Stimulated activated effector memory CD8-positive, alpha-beta T cell treated with anti-CD3 and anti-CD28 coated beads, Interleukin-12 subunit alpha, Interleukin-12 subunit beta, amount 100 ng/mL, for 72 hours (primary cell): ENCODE measurements at regions not wholly inside any gene's neighbourhood (a gene's known extent, or its start where the extent isn't known, plus 50 kb on each side); places are given as distances from the start of the nearest gene placed in this dataset.
"Not testable (repeated sequence)": the region's sequence is repeated elsewhere in the genome, so short reads cannot be mapped to it uniquely, and the experiment has no call there.

Source experiments
- ATAC-seq: fragments of 150-1000 bp; cut with Tn5 transposase; 2 replicates; pipeline ENCODE4 v1.10.0; 2021
- DNase-seq, 2 donors: peaks; one replicate each; pipeline ENCODE4 v3.0.0; 2021 to 2022; ENCODE audit warnings: low spot score in 2 of 2
- H3K27ac Mint-ChIP-seq: one replicate; pipeline ENCODE4 v1.8.0; 2022; ENCODE audit warnings: mild to moderate bottlenecking, mixed read lengths
- H3K36me3 Mint-ChIP-seq: one replicate; pipeline ENCODE4 v1.8.0; 2022; ENCODE audit warnings: mild to moderate bottlenecking, mixed read lengths
- H3K4me1 Mint-ChIP-seq: one replicate; pipeline ENCODE4 v1.8.0; 2022; ENCODE audit warnings: mixed read lengths
- H3K4me3 Mint-ChIP-seq: one replicate; pipeline ENCODE4 v1.8.0; 2022; ENCODE audit warnings: mild to moderate bottlenecking, mixed read lengths
- H3K9me3 Mint-ChIP-seq: one replicate; pipeline ENCODE4 v1.8.0; 2022; ENCODE audit warnings: mixed read lengths

DNA sequence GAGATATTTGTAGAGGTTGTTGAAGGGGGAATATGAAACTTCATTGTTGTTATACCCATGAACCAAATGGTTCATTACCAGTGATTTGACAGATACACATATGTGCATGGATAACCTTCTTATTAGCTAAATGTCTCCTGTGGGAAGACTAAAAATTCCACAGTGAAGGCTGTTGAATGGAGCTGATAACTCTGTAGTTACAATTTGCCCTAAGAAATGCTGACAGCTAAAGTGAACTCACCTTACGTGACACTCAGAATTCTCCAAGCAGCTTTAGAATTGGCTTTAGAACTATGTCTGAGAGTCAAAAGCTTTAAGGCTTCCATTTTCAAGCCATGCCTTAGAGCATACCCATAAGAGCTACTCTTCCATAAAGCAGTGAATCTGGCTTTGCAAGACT lies 276.9 kb downstream of the PRELID2 start:
- DNase-seq (no peak), ATAC-seq (no peak)
- no peak overlapping the region for H3K4me3 Mint-ChIP-seq
- H3K9me3 Mint-ChIP-seq, result peaks cover 7% of the 10 kb centered on the region
- H3K27ac Mint-ChIP-seq, result no peak overlapping the region
- H3K36me3 Mint-ChIP-seq, result no peaks in the 10 kb centered on the region
- no peaks in the 10 kb centered on the region for H3K4me1 Mint-ChIP-seq

GRCh38 chr5:145557345-145557744 lies 277.8 kb downstream of the PRELID2 start:
- H3K36me3 Mint-ChIP-seq, result no peaks in the 10 kb centered on the region
- no peak overlapping the region for H3K4me3 Mint-ChIP-seq
- H3K9me3 Mint-ChIP-seq, result peaks cover 8% of the 10 kb centered on the region
- no peaks in the 10 kb centered on the region for H3K4me1 Mint-ChIP-seq
- no peak for DNase-seq
- ATAC-seq, result no peak
- H3K27ac Mint-ChIP-seq, result no peak overlapping the region

DNA sequence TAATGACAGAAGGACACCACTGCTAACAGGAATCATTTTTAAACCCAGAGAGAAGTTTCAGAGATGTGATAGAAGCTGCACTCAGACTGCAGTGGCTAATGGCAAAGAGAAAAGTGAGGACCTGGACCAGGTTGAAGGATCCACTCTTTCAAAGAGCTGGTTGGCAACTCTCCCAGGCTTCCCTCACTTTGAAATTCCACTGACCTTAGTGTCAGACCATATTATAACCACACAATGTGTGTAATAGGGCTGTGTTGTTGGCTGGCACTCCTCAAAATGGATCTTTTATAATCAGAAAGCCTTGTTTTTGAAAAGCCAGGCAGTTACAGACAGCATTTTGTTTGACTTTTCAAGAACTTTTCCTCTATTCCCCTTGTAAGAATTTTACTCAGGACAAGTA lies 280.7 kb downstream of the PRELID2 start:
- no peak overlapping the region for H3K4me3 Mint-ChIP-seq
- H3K9me3 Mint-ChIP-seq, result peaks cover 10% of the 10 kb centered on the region
- no peak overlapping the region for H3K27ac Mint-ChIP-seq
- H3K36me3 Mint-ChIP-seq, result no peaks in the 10 kb centered on the region
- DNase-seq, result no peak
- H3K4me1 Mint-ChIP-seq, result no peaks in the 10 kb centered on the region
- ATAC-seq, result no peak

DNA sequence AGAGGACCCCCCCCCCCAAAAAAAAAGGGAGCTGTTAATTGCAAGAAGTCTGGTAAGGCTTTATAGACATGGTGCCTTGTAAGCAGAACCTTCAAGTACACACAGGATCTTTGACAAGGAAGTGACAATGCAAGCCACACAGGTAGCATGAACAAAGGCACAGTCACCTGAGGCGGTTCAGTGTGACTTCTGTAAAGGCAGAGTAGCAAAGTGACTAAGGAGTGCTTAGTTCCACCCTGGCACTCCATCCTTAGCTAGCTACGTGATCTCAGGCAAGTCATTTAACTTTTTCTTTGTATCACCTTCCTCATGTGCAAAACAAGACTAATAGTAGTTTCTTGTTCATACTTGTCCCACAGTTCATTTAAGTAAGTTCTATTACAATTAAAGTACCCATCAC lies 282.0 kb downstream of the PRELID2 start:
- Mint-ChIP-seq H3K9me3 (peaks cover 13% of the 10 kb centered on the region), H3K36me3 (no peaks in the 10 kb centered on the region), H3K4me3 (no peak overlapping the region), H3K4me1 (no peaks in the 10 kb centered on the region), H3K27ac (no peak overlapping the region)
- ATAC-seq, result no peak
- no peak for DNase-seq

- H3K4me1 Mint-ChIP-seq, result no peaks in the 10 kb centered on the region
- DNase-seq (no peak), ATAC-seq (no peak)
- no peak overlapping the region for H3K4me3 Mint-ChIP-seq
- peaks cover 13% of the 10 kb centered on the region for H3K9me3 Mint-ChIP-seq
- H3K27ac Mint-ChIP-seq, result no peak overlapping the region
- H3K36me3 Mint-ChIP-seq, result no peaks in the 10 kb centered on the region
These were observed 283.4 kb downstream of the PRELID2 start for GRCh38 chr5:145551714-145552113.

DNA sequence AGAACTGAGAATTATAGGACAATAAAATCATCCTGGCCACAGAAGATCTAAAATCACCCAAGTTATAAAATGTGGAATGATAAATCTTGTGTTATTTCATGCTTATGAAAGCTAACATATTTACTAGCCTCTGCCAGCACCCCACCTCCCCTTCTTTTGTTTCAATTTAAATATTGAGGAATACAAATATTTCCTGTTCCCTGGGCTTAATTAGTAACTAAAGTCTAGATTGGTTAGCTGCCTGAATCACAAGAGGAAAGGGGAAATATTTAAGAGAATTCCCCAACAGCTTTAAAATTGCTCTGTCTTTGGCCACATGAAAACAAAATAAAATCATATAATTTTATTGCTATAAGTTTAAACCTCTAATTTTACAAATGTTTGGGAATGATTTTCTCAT lies 287.0 kb downstream of the PRELID2 start:
- Mint-ChIP-seq H3K9me3 (peaks cover 5% of the 10 kb centered on the region), H3K4me3 (no peak overlapping the region), H3K4me1 (no peaks in the 10 kb centered on the region), H3K36me3 (no peaks in the 10 kb centered on the region), H3K27ac (no peak overlapping the region)
- DNase-seq (no peak), ATAC-seq (no peak)

GRCh38 chr5:145544401-145544800 lies 290.7 kb downstream of the PRELID2 start:
- DNase-seq (no peak), ATAC-seq (no peak)
- Mint-ChIP-seq H3K4me3 (no peak overlapping the region), H3K9me3 (peaks cover 10% of the 10 kb centered on the region), H3K27ac (no peak overlapping the region), H3K4me1 (no peaks in the 10 kb centered on the region), H3K36me3 (no peaks in the 10 kb centered on the region)

GRCh38 chr5:145543968-145544367 lies 291.2 kb downstream of the PRELID2 start:
- Mint-ChIP-seq H3K9me3 (peaks cover 10% of the 10 kb centered on the region), H3K4me1 (no peaks in the 10 kb centered on the region), H3K27ac (no peak overlapping the region), H3K36me3 (no peaks in the 10 kb centered on the region), H3K4me3 (no peak overlapping the region)
- no peak for ATAC-seq
- DNase-seq, result no peak

DNA sequence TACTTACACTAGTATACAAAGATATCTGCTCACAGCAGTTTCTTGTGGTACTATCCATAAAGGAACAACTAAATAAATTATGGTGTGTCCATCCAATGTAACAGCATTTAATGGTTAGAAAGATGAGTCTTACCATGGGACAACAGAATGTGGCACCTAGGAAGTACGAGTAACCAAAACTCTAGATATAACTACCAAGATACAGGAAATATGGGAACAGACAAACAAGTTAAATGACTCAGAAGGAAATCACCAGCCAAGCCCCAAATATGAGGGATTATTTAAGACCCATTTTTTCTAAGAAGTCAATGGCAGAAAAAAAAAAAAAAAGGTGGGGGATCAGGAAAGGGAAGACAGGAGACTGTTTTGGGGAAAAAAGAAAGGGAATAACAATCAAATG lies 294.8 kb downstream of the PRELID2 start:
- H3K27ac Mint-ChIP-seq, result no peak overlapping the region
- ATAC-seq (no peak), DNase-seq (no peak)
- H3K4me3 Mint-ChIP-seq, result no peak overlapping the region
- no peaks in the 10 kb centered on the region for H3K36me3 Mint-ChIP-seq
- H3K4me1 Mint-ChIP-seq, result no peaks in the 10 kb centered on the region
- peaks cover 8% of the 10 kb centered on the region for H3K9me3 Mint-ChIP-seq

GRCh38 chr5:145539201-145539600 lies 295.9 kb downstream of the PRELID2 start:
- Mint-ChIP-seq H3K27ac (no peak overlapping the region), H3K4me3 (no peak overlapping the region), H3K9me3 (peaks cover 8% of the 10 kb centered on the region), H3K4me1 (no peaks in the 10 kb centered on the region), H3K36me3 (no peaks in the 10 kb centered on the region)
- ATAC-seq (no peak), DNase-seq (no peak)

GRCh38 chr5:145536133-145536532 lies 299.0 kb downstream of the PRELID2 start:
- ATAC-seq, result no peak
- Mint-ChIP-seq H3K27ac (no peak overlapping the region), H3K9me3 (peaks cover 3% of the 10 kb centered on the region), H3K4me1 (no peaks in the 10 kb centered on the region), H3K36me3 (no peaks in the 10 kb centered on the region), H3K4me3 (no peak overlapping the region)
- DNase-seq, result no peak

- H3K9me3 Mint-ChIP-seq, result peaks cover 9% of the 10 kb centered on the region
- DNase-seq (no peak), ATAC-seq (no peak)
- H3K4me3 Mint-ChIP-seq, result no peak overlapping the region
- no peaks in the 10 kb centered on the region for H3K4me1 Mint-ChIP-seq
- H3K27ac Mint-ChIP-seq, result no peak overlapping the region
- H3K36me3 Mint-ChIP-seq, result no peaks in the 10 kb centered on the region
These were observed 304.0 kb downstream of the PRELID2 start for GRCh38 chr5:145531038-145531734.

- H3K4me3 Mint-ChIP-seq, result no peak overlapping the region
- no peaks in the 10 kb centered on the region for H3K36me3 Mint-ChIP-seq
- ATAC-seq, result no peak
- H3K9me3 Mint-ChIP-seq, result peaks cover 3% of the 10 kb centered on the region
- DNase-seq, result no peak
- no peaks in the 10 kb centered on the region for H3K4me1 Mint-ChIP-seq
- H3K27ac Mint-ChIP-seq, result no peak overlapping the region
These were observed 313.6 kb downstream of the PRELID2 start for GRCh38 chr5:145521523-145521922.

GRCh38 chr5:145521066-145521465 lies 314.1 kb downstream of the PRELID2 start:
- Mint-ChIP-seq H3K4me1 (no peaks in the 10 kb centered on the region), H3K36me3 (no peaks in the 10 kb centered on the region), H3K4me3 (no peak overlapping the region), H3K9me3 (peaks cover 3% of the 10 kb centered on the region), H3K27ac (no peak overlapping the region)
- DNase-seq, result no peak
- no peak for ATAC-seq

- Mint-ChIP-seq H3K27ac (no peak overlapping the region), H3K4me3 (no peak overlapping the region), H3K9me3 (peaks cover 3% of the 10 kb centered on the region), H3K36me3 (no peaks in the 10 kb centered on the region), H3K4me1 (no peaks in the 10 kb centered on the region)
- no peak for DNase-seq
- ATAC-seq, result no peak
These were observed 314.8 kb downstream of the PRELID2 start for GRCh38 chr5:145520335-145520734.

GRCh38 chr5:145517588-145517987 lies 317.6 kb downstream of the PRELID2 start:
- H3K27ac Mint-ChIP-seq, H3K4me3 Mint-ChIP-seq, H3K9me3 Mint-ChIP-seq, H3K4me1 Mint-ChIP-seq, DNase-seq, H3K36me3 Mint-ChIP-seq, ATAC-seq: not testable (repeated sequence)

DNA sequence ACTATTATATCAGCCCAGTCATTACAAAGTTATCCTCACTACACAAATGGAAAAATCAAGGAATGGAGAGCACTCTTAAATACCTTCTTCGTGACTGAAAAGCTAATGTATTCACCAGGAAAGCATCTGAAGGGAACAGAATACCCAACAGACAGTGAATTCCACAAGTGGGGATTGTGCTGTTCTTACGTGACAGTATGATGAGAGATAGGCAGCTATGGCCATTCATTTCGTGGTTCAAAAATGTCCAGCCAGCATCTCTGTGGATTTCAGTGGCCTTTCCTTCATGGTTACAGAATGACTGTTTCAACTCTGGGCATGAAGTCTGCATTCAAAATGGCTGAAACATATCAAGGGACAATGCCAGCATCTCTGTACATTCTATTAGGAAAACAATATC lies 323.8 kb downstream of the PRELID2 start:
- Mint-ChIP-seq H3K4me1 (no peaks in the 10 kb centered on the region), H3K27ac (no peak overlapping the region), H3K4me3 (no peak overlapping the region), H3K9me3 (peaks cover 9% of the 10 kb centered on the region), H3K36me3 (no peaks in the 10 kb centered on the region)
- no peak for DNase-seq
- no peak for ATAC-seq
